Adrenal gland (tissue), 9 donors: ENCODE measurements at regions not wholly inside any gene's neighbourhood (a gene's known extent, or its start where the extent isn't known, plus 50 kb on each side); places are given as distances from the start of the nearest gene placed in this dataset.

ENCODE experiments used
- DNase-seq, 7 donors: peaks; one replicate each; pipeline ENCODE4 v3.0.0-alpha.2; 2019 to 2020
- H3K27ac ChIP-seq, 5 donors: fragments of 200-600 bp; sonication (generic) in 4 of 5; 1 replicate in 3 of 5; 2 replicates in 2 of 5; pipeline versions ENCODE4 v1.5.1 to v1.8.0; 2016 to 2020; ENCODE audit warnings: mild to moderate bottlenecking in 1 of 5
- H3K27me3 ChIP-seq: fragments of 200-600 bp; 2 replicates; pipeline ENCODE4 v1.8.0; 2021
- H3K36me3 ChIP-seq, 2 donors: fragments of 200-600 bp; replicated peaks in 1 of 2; 1 replicate in 1 of 2; 2 replicates in 1 of 2; pipeline versions ENCODE4 v1.5.1 to v1.8.0; 2018 to 2022
- H3K4me1 ChIP-seq, 2 donors: fragments of 200-600 bp; replicated peaks in 1 of 2; 1 replicate in 1 of 2; 2 replicates in 1 of 2; pipeline versions ENCODE4 v1.5.1 to v1.8.0; 2018 to 2021
- H3K4me3 ChIP-seq, 4 donors: fragments of 200-600 bp; sonication (generic) in 3 of 4; one replicate each; pipeline ENCODE4 v1.5.1; 2016 to 2018
- H3K9me3 ChIP-seq, 3 donors: fragments of 200-600 bp; sonication (generic) in 1 of 3; replicated peaks in 1 of 3; 1 replicate in 2 of 3; 2 replicates in 1 of 3; pipeline versions ENCODE4 v1.5.1 to v1.8.0; 2016 to 2021
- POLR2A ChIP-seq, 2 donors: fragments of 450-650 bp; IDR thresholded peaks; one replicate each; pipeline ENCODE4 v1.6.1; 2017; ENCODE audit warnings: antibody characterized with exemption in 2 of 2, mild to moderate bottlenecking in 2 of 2, moderate library complexity in 1 of 2
- WGBS, 4 donors: extraction: QIAGEN DNeasy Blood & Tissue Kit in 2 of 4; methylation state at CpG; one replicate each; pipeline versions ENCODE4 v1.1.5 to v1.1.7; 2013 to 2017; 5-methylcytosine and 5-hydroxymethylcytosine counted together
- intact Hi-C, 2 donors: fragments of 100-400 bp; cut with DNase I; formaldehyde crosslinking; loops; one replicate each; pipeline versions ENCODE4 v1.14.1 to v1.15.0; 2022 to 2023
- TF ChIP-seq, protein P1 (sequence below), 6 experiments: fragments of 450-650 bp in 4 of 6; fragments of 200-600 bp in 2 of 6; sonication (generic) in 1 of 6; IDR thresholded peaks; 1 replicate in 5 of 6; 2 replicates in 1 of 6; pipeline versions ENCODE4 v1.5.1 to v1.8.0; 2016 to 2021; ENCODE audit warnings: antibody characterized with exemption in 6 of 6, mild to moderate bottlenecking in 2 of 6, moderate library complexity in 1 of 6
- donor health status: healthy with polysubstance abuse.
- donor health status: Bipolar disorder and iron deficiency.
- donor health status: DM: yes; HTN: yes; CAD: no.
- donor health status: DM: no; HTN: no; CAD: no.
- donor health status: DM: no; HTN: no; CAD: no.

GRCh38 chr12:92075425-92075914 is 70.2 kb downstream of the BTG1 start:
- 67 to 86% (median 77%) methylated on average over 2 of the region's 2 CpGs for WGBS, 4 donors
- intact Hi-C loops: no loop called here
- DNase-seq: peak in 1 of 7 donors; percentile 25
- no peak overlapping the region for H3K4me3 ChIP-seq
- H3K9me3 ChIP-seq: no peaks in the 10 kb centered on the region
- TF ChIP-seq, protein P1, sequence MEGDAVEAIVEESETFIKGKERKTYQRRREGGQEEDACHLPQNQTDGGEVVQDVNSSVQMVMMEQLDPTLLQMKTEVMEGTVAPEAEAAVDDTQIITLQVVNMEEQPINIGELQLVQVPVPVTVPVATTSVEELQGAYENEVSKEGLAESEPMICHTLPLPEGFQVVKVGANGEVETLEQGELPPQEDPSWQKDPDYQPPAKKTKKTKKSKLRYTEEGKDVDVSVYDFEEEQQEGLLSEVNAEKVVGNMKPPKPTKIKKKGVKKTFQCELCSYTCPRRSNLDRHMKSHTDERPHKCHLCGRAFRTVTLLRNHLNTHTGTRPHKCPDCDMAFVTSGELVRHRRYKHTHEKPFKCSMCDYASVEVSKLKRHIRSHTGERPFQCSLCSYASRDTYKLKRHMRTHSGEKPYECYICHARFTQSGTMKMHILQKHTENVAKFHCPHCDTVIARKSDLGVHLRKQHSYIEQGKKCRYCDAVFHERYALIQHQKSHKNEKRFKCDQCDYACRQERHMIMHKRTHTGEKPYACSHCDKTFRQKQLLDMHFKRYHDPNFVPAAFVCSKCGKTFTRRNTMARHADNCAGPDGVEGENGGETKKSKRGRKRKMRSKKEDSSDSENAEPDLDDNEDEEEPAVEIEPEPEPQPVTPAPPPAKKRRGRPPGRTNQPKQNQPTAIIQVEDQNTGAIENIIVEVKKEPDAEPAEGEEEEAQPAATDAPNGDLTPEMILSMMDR (IDR thresholded peaks at IDR 0.05): no peak
- peaks cover 4 to 18% of the 10 kb centered on the region in 2 donors for H3K4me1 ChIP-seq
- H3K27ac ChIP-seq: peak overlapping the region in 1 of 5 donors; percentile 15
- no peaks in the 10 kb centered on the region for H3K36me3 ChIP-seq
- H3K27me3 ChIP-seq: no peaks in the 10 kb centered on the region

- no peak overlapping the region for H3K27ac ChIP-seq
- H3K4me1 ChIP-seq: peaks cover 4 to 18% of the 10 kb centered on the region in 2 donors
- no peak overlapping the region for H3K4me3 ChIP-seq
- no peaks in the 10 kb centered on the region for H3K27me3 ChIP-seq
- WGBS, 4 donors: 75 to 89% (median 76%) methylated on average over 2 of the region's 2 CpGs
- DNase-seq: no peak
- TF ChIP-seq POLR2A (IDR thresholded peaks at IDR 0.05): no peak
- TF ChIP-seq, protein P1 (IDR thresholded peaks at IDR 0.05): no peak
- intact Hi-C loops: no loop called here
- no peaks in the 10 kb centered on the region for H3K36me3 ChIP-seq
- H3K9me3 ChIP-seq: no peaks in the 10 kb centered on the region
These were observed 70.8 kb downstream of the BTG1 start for GRCh38 chr12:92074889-92075288.

DNA sequence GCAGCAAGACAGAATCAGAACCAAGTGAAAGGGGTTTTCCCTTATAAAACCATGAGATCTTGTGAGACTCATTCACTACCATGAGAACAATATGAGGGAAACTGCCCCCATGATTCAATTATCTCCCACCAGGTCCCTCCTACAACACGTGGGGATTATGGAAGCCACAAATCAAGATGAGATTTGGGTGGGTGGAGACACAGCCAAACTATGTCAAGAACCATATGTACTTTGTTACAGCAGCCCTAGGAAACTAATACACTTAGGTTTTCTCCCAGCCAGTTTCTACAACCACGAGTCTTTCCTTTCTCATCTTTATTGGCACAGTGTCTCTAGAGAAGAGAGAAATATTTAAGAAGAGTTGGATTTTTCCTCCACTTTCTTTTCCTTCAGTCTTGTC is 72.6 kb downstream of the BTG1 start:
- DNase-seq: no peak
- intact Hi-C loops: no loop called here
- Histone ChIP-seq H3K4me3 (no peak overlapping the region), H3K36me3 (no peaks in the 10 kb centered on the region), H3K27me3 (no peaks in the 10 kb centered on the region), H3K27ac (no peak overlapping the region), H3K4me1 (peaks cover 0 to 12% of the 10 kb centered on the region in 2 donors), H3K9me3 (no peaks in the 10 kb centered on the region)
- 86 to 90% (median 88%) methylated on average over 2 of the region's 2 CpGs for WGBS, 4 donors
- TF ChIP-seq, protein P1 (IDR thresholded peaks at IDR 0.05): no peak
- TF ChIP-seq POLR2A (IDR thresholded peaks at IDR 0.05): no peak

DNA sequence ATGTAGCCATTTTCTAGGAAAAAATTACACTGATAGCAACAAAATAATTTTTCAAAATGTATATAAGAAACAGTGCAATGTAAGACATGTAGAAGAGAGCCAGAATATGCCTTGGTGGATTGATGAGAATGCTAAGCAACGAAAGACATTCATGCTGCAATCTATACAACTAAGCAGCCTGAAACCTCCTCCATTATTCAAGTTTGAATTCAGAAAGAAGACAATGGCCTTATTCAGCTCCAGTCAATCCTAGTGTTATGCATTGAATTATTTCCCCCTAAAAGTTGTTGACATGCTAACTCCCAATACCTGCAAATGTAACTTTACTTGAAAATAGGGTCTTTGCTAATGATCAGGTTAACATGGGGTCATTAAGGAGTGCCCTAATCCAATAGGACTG is 73.5 kb downstream of the BTG1 start:
- peaks cover 0 to 12% of the 10 kb centered on the region in 2 donors for H3K4me1 ChIP-seq
- H3K36me3 ChIP-seq: no peaks in the 10 kb centered on the region
- intact Hi-C loops: no loop called here
- H3K4me3 ChIP-seq: no peak overlapping the region
- H3K27me3 ChIP-seq: no peaks in the 10 kb centered on the region
- no peak overlapping the region for H3K27ac ChIP-seq
- H3K9me3 ChIP-seq: no peaks in the 10 kb centered on the region
- no peak for DNase-seq
- TF ChIP-seq POLR2A (IDR thresholded peaks at IDR 0.05): no peak
- TF ChIP-seq, protein P1 (IDR thresholded peaks at IDR 0.05): no peak
- WGBS, 4 donors: 91 to 100% (median 97%) methylated on average over 1 of the region's 1 CpG
